K562 (cell line): ENCODE measurements at regions not wholly inside any gene's neighbourhood (a gene's known extent, or its start where the extent isn't known, plus 50 kb on each side); places are given as distances from the start of the nearest gene placed in this dataset.

Experiments used
- ATAC-seq: fragments of 200-7000 bp; cut with Tn5 transposase; 3 replicates; pipeline ENCODE4 v1.9.1; 2020; ENCODE audit warnings: moderate library complexity
- BruUV-seq: library from RNA; stranded (reverse); fragments of 400-500 nt; replicated peaks from 2 replicates; lab custom pipeline; 2021; lab: Mats Ljungman, UMichigan
- CTCF ChIA-PET: fragments of 300-600 bp; formaldehyde crosslinking; extraction: SDS; loops from one replicate; lab custom pipeline; 2021; ENCODE audit warnings: low intra/inter-chr PET ratio; lab: Yijun Ruan, JAX
- POLR2A ChIA-PET: fragments of 300-600, 350-650 bp; sonication (Branson Sonifier 250); formaldehyde crosslinking; extraction: SDS; loops from one replicate; lab custom pipeline; 2021; ENCODE audit warnings: antibody characterized with exemption, inconsistent platforms; lab: Yijun Ruan, JAX
- DNase-seq, 4 experiments: peaks; one replicate each; pipeline versions ENCODE4 v3.0.0 to v3.0.0-alpha.2; 2011 to 2018; ENCODE audit warnings: low spot score in 3 of 4, mixed read lengths in 3 of 4; ENCODE audit errors: extremely low read depth in 1 of 4
- FAIRE-seq: peaks from 2 replicates; lab custom pipeline; 2011; peaks lifted over from hg19 to GRCh38; lab: Jason Lieb, UNC
- H2AFZ ChIP-seq: 2 replicates; pipeline ENCODE4 v1.6.0; 2011; ENCODE audit warnings: low read depth, low read length, control low read depth, inconsistent platforms
- H3K27ac ChIP-seq: fragments of 200-600 bp; 3 replicates; pipeline ENCODE4 v1.8.0; 2011; ENCODE audit warnings: low read depth, mild to moderate bottlenecking, control low read depth, inconsistent platforms, low read length, moderate library complexity, mixed read lengths; ENCODE audit errors: extremely low read depth
- H3K27me3 ChIP-seq, 2 experiments: fragments of 300-600 bp in 1 of 2; 2 replicates in 1 of 2; 3 replicates in 1 of 2; pipeline versions ENCODE4 v1.6.0 to v1.8.0; 2011; ENCODE audit warnings: inconsistent platforms in 2 of 2, low read length in 2 of 2, mild to moderate bottlenecking in 1 of 2, mixed read lengths in 1 of 2, moderate library complexity in 1 of 2; ENCODE audit not compliant: control insufficient read depth in 2 of 2, insufficient read depth in 2 of 2
- H3K36me3 ChIP-seq: fragments of 300-600 bp; 3 replicates; pipeline ENCODE4 v1.8.0; 2011; ENCODE audit warnings: mild to moderate bottlenecking, low read length, inconsistent platforms; ENCODE audit not compliant: control insufficient read depth, insufficient read depth
- H3K4me1 ChIP-seq, 2 experiments: fragments of 200-600 bp in 1 of 2; replicated peaks in 1 of 2; 2 replicates in 1 of 2; 3 replicates in 1 of 2; pipeline versions ENCODE4 v1.5.1 to v1.8.0; 2011; ENCODE audit warnings: inconsistent platforms in 2 of 2, low read length in 2 of 2, mild to moderate bottlenecking in 1 of 2, mixed read lengths in 1 of 2, moderate library complexity in 1 of 2; ENCODE audit not compliant: control insufficient read depth in 2 of 2, insufficient read depth in 2 of 2
- H3K4me2 ChIP-seq: 2 replicates; pipeline ENCODE4 v1.6.1; 2011; ENCODE audit warnings: low read length, control low read depth, inconsistent platforms, mixed read lengths; ENCODE audit not compliant: insufficient read depth
- H3K4me3 ChIP-seq: fragments of 200-600 bp; sonication (generic), shearing (Covaris generic); 2 replicates; pipeline ENCODE4 v1.5.1; 2016; ENCODE audit warnings: control low read depth, inconsistent platforms
- H3K79me2 ChIP-seq: fragments of 200-600 bp; 3 replicates; pipeline ENCODE4 v1.8.0; 2011; ENCODE audit warnings: low read length, inconsistent platforms; ENCODE audit not compliant: control insufficient read depth, insufficient read depth
- H3K9ac ChIP-seq, 2 experiments: 2 replicates each; pipeline versions ENCODE4 v1.6.0 to v1.6.1; 2011; ENCODE audit warnings: low read depth in 2 of 2, low read length in 2 of 2, control low read depth in 1 of 2, inconsistent platforms in 1 of 2, mild to moderate bottlenecking in 1 of 2, mixed read lengths in 1 of 2; ENCODE audit not compliant: insufficient read depth in 1 of 2
- H3K9me1 ChIP-seq: one replicate; pipeline ENCODE4 v1.6.0; 2011; ENCODE audit warnings: inconsistent platforms, mild to moderate bottlenecking, low read length, moderate library complexity; ENCODE audit not compliant: control insufficient read depth, insufficient read depth
- H3K9me3 ChIP-seq: replicated peaks from 2 replicates; pipeline ENCODE4 v1.5.1; 2011; ENCODE audit warnings: low read depth, low read length, inconsistent platforms; ENCODE audit not compliant: control insufficient read depth, insufficient read depth
- H4K20me1 ChIP-seq: replicated peaks from 2 replicates; pipeline ENCODE4 v1.6.1; 2011; ENCODE audit warnings: low read length, inconsistent platforms, mixed read lengths; ENCODE audit not compliant: control insufficient read depth, insufficient read depth
- BRD4 ChIP-seq: fragments of 200-600 bp; sonication (generic); IDR thresholded peaks from 2 replicates; pipeline ENCODE4 v1.6.1; 2017; ENCODE audit warnings: inconsistent platforms
- GTF2B ChIP-seq: IDR thresholded peaks from 2 replicates; pipeline ENCODE4 v1.6.1; 2011; ENCODE audit not compliant: insufficient read length; ENCODE audit errors: extremely low read depth
- KHSRP ChIP-seq: fragments of 450-650 bp; IDR thresholded peaks from 2 replicates; pipeline ENCODE4 v1.6.1; 2017
- MCM2 ChIP-seq: fragments of 450-650 bp; IDR thresholded peaks from 2 replicates; pipeline ENCODE4 v1.6.1; 2017; ENCODE audit warnings: low read depth, mild to moderate bottlenecking
- MTA1 ChIP-seq: fragments of 450-650 bp; IDR thresholded peaks from 2 replicates; pipeline ENCODE4 v1.6.1; 2017; ENCODE audit warnings: borderline replicate concordance
- PURB ChIP-seq: sonication (generic); formaldehyde crosslinking; IDR thresholded peaks from 2 replicates; pipeline ENCODE4 v1.9.0; 2021; ENCODE audit warnings: low read depth, mild to moderate bottlenecking, missing genetic modification reagents
- TSC22D4 ChIP-seq: fragments of 450-650 bp; IDR thresholded peaks from 2 replicates; pipeline ENCODE4 v1.6.1; 2016; ENCODE audit warnings: missing genetic modification characterization, missing biosample characterization, control low read depth
- ZEB2 ChIP-seq: fragments of 450-650 bp; IDR thresholded peaks from 2 replicates; pipeline ENCODE4 v1.6.1; 2016
- ZNF224 ChIP-seq: sonication (generic); formaldehyde crosslinking; IDR thresholded peaks from 2 replicates; pipeline ENCODE4 v1.8.0; 2022; ENCODE audit warnings: mild to moderate bottlenecking, missing genetic modification reagents
- ZNF24 ChIP-seq: fragments of 450-650 bp; IDR thresholded peaks from 2 replicates; pipeline ENCODE4 v1.6.1; 2016
- ZNF263 ChIP-seq: sonication (generic); formaldehyde crosslinking; IDR thresholded peaks from 2 replicates; pipeline ENCODE4 v1.8.0; 2022; ENCODE audit warnings: mild to moderate bottlenecking, missing genetic modification reagents, borderline replicate concordance
- WGBS: fragments of 100-300 bp; shearing (Covaris generic); methylation state at CpG from one replicate; pipeline ENCODE4 v1.1.6; 2016; ENCODE audit warnings: low coverage, mixed read lengths; ENCODE audit not compliant: insufficient coverage; ENCODE audit errors: missing lambda C conversion rate; 5-methylcytosine and 5-hydroxymethylcytosine counted together
- in situ Hi-C: fragments of 300-500 bp; cut with MboI; formaldehyde crosslinking; loops from 4 replicates; pipeline ENCODE4 v1.15.0; 2018; ENCODE audit warnings: inconsistent platforms, mixed read lengths
- intact Hi-C: fragments of 100-400 bp; cut with micrococcal nuclease; formaldehyde crosslinking; loops from 2 replicates; pipeline ENCODE4 v1.14.2; 2022

- ATAC-seq = peak; percentile 27; the same call in 2 of the 3 replicates
- H3K4me1 ChIP-seq = no peaks in the 10 kb centered on the region
- H3K9ac ChIP-seq = no peak overlapping the region
- H3K36me3 ChIP-seq = no peaks in the 10 kb centered on the region
- no peak overlapping the region for H3K27ac ChIP-seq
- 2% methylated on average over 7 of the region's 7 CpGs for WGBS
- no peak for TF ChIP-seq PURB (CRISPR knock-in tag)
- no peak for TF ChIP-seq ZNF24
- TF ChIP-seq MTA1 = no peak
- TF ChIP-seq ZNF263 (CRISPR knock-in tag) = no peak
- TF ChIP-seq ZEB2 = no peak
- no peak for TF ChIP-seq ZNF224 (CRISPR knock-in tag)
- no peak for TF ChIP-seq TSC22D4 (tag)
- TF ChIP-seq BRD4 = no peak
- TF ChIP-seq MCM2 = no peak
- TF ChIP-seq KHSRP = no peak
- no peak for TF ChIP-seq GTF2B
- H3K9me3 ChIP-seq = no peaks in the 10 kb centered on the region
- in situ Hi-C loops = no loop called here
- intact Hi-C loops = loop anchor here (2.0 to 5.0 kb wide), 2 partner anchors 533 to 1576 kb away; no protein-coding TSS in a partner anchor
- H3K4me2 ChIP-seq = no peak overlapping the region
- H2AFZ ChIP-seq = no peak overlapping the region
- H3K4me3 ChIP-seq = no peak overlapping the region
- BruUV-seq = no TSS peak
- H3K79me2 ChIP-seq = no peaks in the 10 kb centered on the region
- no peaks in the 10 kb centered on the region for H4K20me1 ChIP-seq
- ChIA-PET POLR2A (interaction anchor here (0.5 to 0.9 kb wide), 3 partner anchors 59 to 939 kb away, joined by 3 to 4 read pairs (median 3); no protein-coding TSS in a partner anchor), CTCF (interaction anchor here (0.6 to 1.7 kb wide), 3 partner anchors 564 to 1574 kb away, joined by 3 to 6 read pairs (median 3); no protein-coding TSS in a partner anchor)
- FAIRE-seq = no peak
- H3K27me3 ChIP-seq = peaks cover 6 to 10% of the 10 kb centered on the region in 2 experiments; a peak in 4 of 5 replicates
- DNase-seq = no peak
- no peaks in the 10 kb centered on the region for H3K9me1 ChIP-seq
Measured at GRCh38 chr6:168956141-168956838, 297.4 kb downstream of the THBS2 start.
